Mononuclear cell (primary cell): ENCODE measurements at regions not wholly inside any gene's neighbourhood (a gene's known extent, or its start where the extent isn't known, plus 50 kb on each side); places are given as distances from the start of the nearest gene placed in this dataset.

Experiments used
- H3K27me3 ChIP-seq: 2 replicates; pipeline ENCODE4 v1.6.0; 2011; ENCODE audit warnings: low read length, control low read depth; ENCODE audit not compliant: insufficient read depth
- H3K4me1 ChIP-seq: 2 replicates; pipeline ENCODE4 v1.5.1; 2011; ENCODE audit warnings: mild to moderate bottlenecking, low read length, control low read depth; ENCODE audit not compliant: insufficient read depth
- H3K4me3 ChIP-seq: 2 replicates; pipeline ENCODE4 v1.5.1; 2011; ENCODE audit warnings: mild to moderate bottlenecking, low read length, moderate library complexity
- H3K9me3 ChIP-seq: 2 replicates; pipeline ENCODE4 v1.5.1; 2011; ENCODE audit warnings: low read depth, mild to moderate bottlenecking, control low read depth, low read length

GRCh38 chr11:129576652-129577051, 201.0 kb downstream of the BARX2 start:
- Histone ChIP-seq H3K4me3 (no peak overlapping the region), H3K9me3 (no peaks in the 10 kb centered on the region), H3K4me1 (no peaks in the 10 kb centered on the region)

GRCh38 chr11:129578006-129578405, 202.4 kb downstream of the BARX2 start:
- Histone ChIP-seq H3K9me3 (no peaks in the 10 kb centered on the region), H3K27me3 (no peaks in the 10 kb centered on the region), H3K4me1 (no peaks in the 10 kb centered on the region), H3K4me3 (no peak overlapping the region)

More at GRCh38 chr11:129576652-129577051, 201.0 kb downstream of the BARX2 start:
- no peaks in the 10 kb centered on the region for H3K27me3 ChIP-seq

GRCh38 chr11:129580278-129580677, 204.6 kb downstream of the BARX2 start:
- no peaks in the 10 kb centered on the region for H3K9me3 ChIP-seq

GRCh38 chr11:129584316-129584715, 208.7 kb downstream of the BARX2 start:
- Histone ChIP-seq H3K27me3 (no peaks in the 10 kb centered on the region), H3K9me3 (no peaks in the 10 kb centered on the region), H3K4me1 (no peaks in the 10 kb centered on the region), H3K4me3 (no peak overlapping the region)

More at GRCh38 chr11:129580278-129580677, 204.6 kb downstream of the BARX2 start:
- H3K4me3 ChIP-seq: no peak overlapping the region
- H3K4me1 ChIP-seq: no peaks in the 10 kb centered on the region
- H3K27me3 ChIP-seq: no peaks in the 10 kb centered on the region

GRCh38 chr11:129589190-129589860, 213.7 kb downstream of the BARX2 start:
- H3K9me3 ChIP-seq: no peaks in the 10 kb centered on the region
- no peaks in the 10 kb centered on the region for H3K4me1 ChIP-seq
- H3K4me3 ChIP-seq: no peak overlapping the region
- no peaks in the 10 kb centered on the region for H3K27me3 ChIP-seq

GRCh38 chr11:129590030-129590752, 214.5 kb downstream of the BARX2 start:
- Histone ChIP-seq H3K27me3 (no peaks in the 10 kb centered on the region), H3K9me3 (no peaks in the 10 kb centered on the region), H3K4me1 (no peaks in the 10 kb centered on the region), H3K4me3 (no peak overlapping the region)

DNA sequence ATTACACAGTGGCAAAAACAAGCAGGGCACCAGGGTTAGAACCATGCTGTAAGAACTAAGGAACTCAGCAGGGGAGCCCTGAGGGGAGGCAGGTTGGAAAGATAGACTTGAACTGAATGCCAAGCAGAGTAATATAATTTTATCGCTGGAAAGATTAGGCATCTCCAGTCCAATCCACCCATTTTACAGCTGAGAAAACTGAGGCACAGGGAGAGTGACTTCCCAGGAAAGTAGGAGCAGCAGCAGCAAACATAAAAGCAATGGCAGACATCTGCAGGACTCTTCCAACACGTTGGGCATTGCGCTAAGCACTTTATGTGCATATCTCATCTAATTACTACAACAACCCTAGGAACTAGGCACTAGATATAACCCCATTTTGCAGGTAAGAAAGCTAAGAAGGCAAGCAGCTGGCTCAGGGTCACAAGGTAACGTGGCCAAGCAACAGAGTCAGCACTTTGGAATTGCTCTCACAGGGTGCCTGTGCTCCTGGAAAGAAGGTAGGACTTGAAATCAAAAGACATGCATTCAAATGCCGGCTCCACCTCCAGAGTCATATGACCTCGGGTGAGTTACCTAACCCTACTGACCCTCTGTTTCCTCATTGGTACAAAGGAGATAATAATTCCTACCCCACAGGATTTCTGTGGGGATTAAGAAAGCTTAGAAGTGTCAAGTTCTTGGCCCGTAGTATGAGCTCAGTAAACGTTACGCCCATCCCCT, 215.3 kb downstream of the BARX2 start:
- no peaks in the 10 kb centered on the region for H3K4me1 ChIP-seq
- H3K9me3 ChIP-seq: no peaks in the 10 kb centered on the region

DNA sequence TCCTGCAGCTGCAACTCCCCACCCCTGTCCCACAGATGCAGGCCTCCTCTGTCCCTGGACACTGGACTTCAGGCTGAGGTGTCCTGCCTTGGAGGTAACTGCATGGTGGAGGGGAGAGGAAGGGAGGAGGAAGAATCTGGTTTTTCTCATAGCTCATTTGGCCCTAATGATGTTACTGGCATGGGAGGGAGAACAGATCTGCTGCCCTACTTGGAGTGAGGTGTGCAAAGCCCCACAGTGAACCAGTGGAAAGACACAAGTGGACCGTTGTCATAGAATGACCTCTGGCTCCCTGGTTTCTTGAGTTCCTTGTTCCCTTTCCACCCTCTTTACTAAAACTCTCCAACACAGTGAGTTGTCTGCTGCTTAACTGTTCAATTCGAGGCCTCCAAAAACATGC, 215.9 kb downstream of the BARX2 start:
- H3K9me3 ChIP-seq: no peaks in the 10 kb centered on the region
- no peaks in the 10 kb centered on the region for H3K27me3 ChIP-seq
- no peak overlapping the region for H3K4me3 ChIP-seq
- H3K4me1 ChIP-seq: no peaks in the 10 kb centered on the region

More for the DNA sequence above, 215.3 kb downstream of the BARX2 start:
- H3K27me3 ChIP-seq: no peaks in the 10 kb centered on the region
- no peak overlapping the region for H3K4me3 ChIP-seq

DNA sequence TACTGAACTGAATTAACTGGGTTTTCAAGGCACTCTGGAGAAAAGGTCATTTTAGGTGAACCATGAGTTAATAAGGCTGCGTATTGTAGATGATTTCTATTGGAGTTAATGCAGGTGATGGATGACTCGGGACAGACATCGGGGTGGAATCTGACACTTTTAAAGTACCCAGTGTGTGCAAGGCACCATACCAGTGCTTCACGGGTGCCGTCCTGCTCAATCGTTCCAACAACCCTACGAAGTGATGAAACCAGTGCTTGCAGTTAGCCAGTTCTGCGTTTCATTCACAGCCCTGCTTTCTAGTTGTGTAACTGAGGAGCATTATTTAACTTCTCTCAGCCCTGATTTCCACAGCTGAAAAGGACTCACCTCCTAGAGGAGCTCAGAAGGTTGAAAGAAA, 216.5 kb downstream of the BARX2 start:
- H3K27me3 ChIP-seq: no peaks in the 10 kb centered on the region
- no peak overlapping the region for H3K4me3 ChIP-seq
- no peaks in the 10 kb centered on the region for H3K4me1 ChIP-seq
- no peaks in the 10 kb centered on the region for H3K9me3 ChIP-seq

- no peaks in the 10 kb centered on the region for H3K9me3 ChIP-seq
- H3K4me3 ChIP-seq: no peak overlapping the region
- no peaks in the 10 kb centered on the region for H3K4me1 ChIP-seq
- no peaks in the 10 kb centered on the region for H3K27me3 ChIP-seq
Measured at GRCh38 chr11:129593098-129593497, 217.4 kb downstream of the BARX2 start.

DNA sequence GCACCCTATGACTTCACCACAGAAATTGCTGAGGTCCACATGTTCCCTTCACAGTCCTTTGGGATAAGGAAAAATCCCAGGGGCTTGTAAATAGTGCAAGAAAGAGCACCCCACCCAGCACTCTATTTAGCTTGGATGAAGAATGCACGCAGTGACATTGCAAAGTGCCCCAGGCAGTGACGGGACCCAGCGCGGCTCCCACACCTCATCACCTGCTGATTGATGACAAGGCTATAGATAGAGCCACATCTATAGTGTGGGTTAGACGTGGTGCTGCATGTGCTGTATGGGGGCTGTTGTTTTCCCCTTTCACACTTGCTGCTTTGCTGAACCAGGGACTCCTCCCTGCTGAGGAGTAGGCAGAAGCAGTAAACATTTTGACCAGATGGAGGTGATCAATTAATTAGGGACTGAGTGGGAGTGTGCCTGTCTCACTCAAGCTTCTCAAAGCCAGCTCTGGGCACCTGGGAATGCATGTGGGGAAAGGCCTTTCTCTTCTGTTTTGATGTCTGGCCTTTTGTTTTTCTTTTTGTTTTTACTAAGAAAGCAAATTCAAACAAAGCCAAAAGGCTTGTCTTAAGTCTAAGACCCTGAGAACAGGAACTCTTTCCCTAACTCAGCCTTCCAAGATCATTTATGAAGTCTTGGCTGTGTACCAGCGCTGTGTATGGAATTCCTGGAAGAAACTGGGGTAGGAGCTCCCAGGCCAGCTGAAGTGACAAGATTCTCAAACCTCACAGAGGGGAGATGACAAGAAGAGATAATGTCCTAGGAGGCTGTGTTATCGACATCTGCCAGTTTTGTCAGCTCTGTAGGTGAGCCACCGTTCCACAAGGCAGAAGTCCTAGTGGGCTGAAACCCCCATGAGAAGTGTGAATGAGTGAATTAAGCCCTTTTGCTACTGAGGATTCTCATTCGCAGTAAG, 219.7 kb downstream of the BARX2 start:
- Histone ChIP-seq H3K4me3 (no peak overlapping the region), H3K4me1 (no peaks in the 10 kb centered on the region), H3K9me3 (no peaks in the 10 kb centered on the region), H3K27me3 (no peaks in the 10 kb centered on the region)

DNA sequence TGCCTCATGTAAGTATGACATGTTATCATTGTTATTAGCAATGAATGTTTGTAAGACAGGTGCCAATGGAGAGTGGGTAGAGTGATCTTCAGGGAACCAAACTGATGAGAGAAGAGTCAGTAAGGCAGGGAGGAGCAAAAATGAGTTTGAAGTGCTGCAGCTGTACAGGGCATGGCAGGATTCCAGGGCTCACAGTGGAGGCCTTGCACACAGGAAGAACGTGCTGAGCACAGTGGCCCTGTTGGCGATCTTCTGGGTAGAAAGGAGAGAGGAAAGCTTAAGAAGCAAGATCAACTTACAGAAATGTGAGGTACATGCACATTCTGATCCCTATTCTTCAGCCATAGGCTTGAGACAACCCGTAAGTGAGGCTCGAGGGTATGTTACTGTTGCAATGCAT, 219.3 kb upstream of the TMEM45B start:
- no peaks in the 10 kb centered on the region for H3K27me3 ChIP-seq
- no peaks in the 10 kb centered on the region for H3K4me1 ChIP-seq
- H3K4me3 ChIP-seq: no peak overlapping the region
- no peaks in the 10 kb centered on the region for H3K9me3 ChIP-seq

- Histone ChIP-seq H3K9me3 (no peaks in the 10 kb centered on the region), H3K4me1 (no peaks in the 10 kb centered on the region), H3K27me3 (no peaks in the 10 kb centered on the region), H3K4me3 (no peak overlapping the region)
Measured at GRCh38 chr11:129598378-129598777, 217.3 kb upstream of the TMEM45B start.

DNA sequence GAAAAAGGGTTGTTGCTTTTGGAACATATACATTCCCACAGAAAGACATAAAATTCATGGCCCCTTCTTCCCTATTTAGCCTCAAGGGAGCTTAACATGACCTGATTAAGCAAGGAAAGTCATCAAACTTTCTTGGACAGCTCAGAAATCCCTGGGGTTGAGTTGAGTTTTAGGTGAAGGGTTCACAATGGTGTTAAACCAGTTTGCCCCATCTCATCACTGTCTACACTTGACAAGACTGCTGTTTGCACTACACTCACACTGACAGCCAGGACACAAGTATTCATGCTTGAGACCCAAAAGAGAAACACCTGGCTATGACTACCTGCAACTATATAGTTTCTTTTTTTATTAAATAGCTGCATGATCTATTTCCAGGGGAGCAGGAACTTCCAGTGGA, 209.8 kb upstream of the TMEM45B start:
- H3K4me3 ChIP-seq: no peak overlapping the region

More for the DNA sequence above, 209.8 kb upstream of the TMEM45B start:
- Histone ChIP-seq H3K9me3 (no peaks in the 10 kb centered on the region), H3K27me3 (no peaks in the 10 kb centered on the region), H3K4me1 (no peaks in the 10 kb centered on the region)
